ENCODE measurements at regions not wholly inside any gene's neighbourhood (a gene's known extent, or its start where the extent isn't known, plus 50 kb on each side); places are given as distances from the start of the nearest gene placed in this dataset.

- FAIRE-seq, result no peak
- Histone ChIP-seq H3K9me3 (replicated peaks; ENCODE audit: control insufficient read depth, insufficient read depth, low read depth, low read length) (no peaks in the 10 kb centered on the region), H3K27ac (ENCODE audit: extremely low read depth, low read depth, low read length) (no peak overlapping the region), H2AFZ (ENCODE audit: low read depth, low read length) (no peak overlapping the region), H3K4me2 (ENCODE audit: insufficient read depth, low read length) (no peak overlapping the region), H3K27me3 (ENCODE audit: control insufficient read depth in 2 of 2, insufficient read depth in 2 of 2, low read length in 2 of 2) (peaks cover 3 to 41% of the 10 kb centered on the region in 2 experiments; a peak in 3 of 5 replicates), H3K9ac (ENCODE audit: insufficient read depth in 1 of 2, low read depth in 2 of 2, low read length in 2 of 2) (no peak overlapping the region), H3K4me1 (replicated peaks in 1 of 2; ENCODE audit: control insufficient read depth in 2 of 2, insufficient read depth in 2 of 2, low read length in 2 of 2) (0 out of 5 replicates have a peak, but pooled peaks cover 0 to 2% of the 10 kb centered on the region in 2 experiments), H3K4me3 (no peak overlapping the region), H3K79me2 (ENCODE audit: control insufficient read depth, insufficient read depth, low read length) (no peaks in the 10 kb centered on the region), H4K20me1 (replicated peaks; ENCODE audit: control insufficient read depth, insufficient read depth, low read length) (no peaks in the 10 kb centered on the region), H3K36me3 (ENCODE audit: control insufficient read depth, insufficient read depth, low read length) (no peaks in the 10 kb centered on the region), H3K9me1 (ENCODE audit: control insufficient read depth, insufficient read depth, low read length) (no peaks in the 10 kb centered on the region)
- POLR2A ChIA-PET, result interaction anchor here (0.7 kb wide), 1 partner anchor 1642 kb away, joined by 3 read pairs; no protein-coding TSS in a partner anchor
- TF ChIP-seq RAD21 (CRISPR knock-in tag; conservative IDR thresholded peaks at IDR 0.05 in 1 of 2, IDR thresholded peaks at IDR 0.05 in 1 of 2), result peak; percentile 24 to 35
- TF ChIP-seq CHAMP1 (IDR thresholded peaks at IDR 0.05), result no peak
- TF ChIP-seq CTCF (IDR thresholded peaks at IDR 0.05 in 2 of 3, conservative IDR thresholded peaks at IDR 0.05 in 1 of 3; ENCODE audit: insufficient read depth in 2 of 3, low read depth in 1 of 3, low read length in 3 of 3), result peak in 1 of 3 experiments; percentile 20; a peak in 1 of 6 replicates
- 0 out of 2 replicates have a peak, but pooled peaks have one; percentile 21 for TF ChIP-seq REST (IDR thresholded peaks at IDR 0.05; ENCODE audit: borderline replicate concordance)
- TF ChIP-seq REST (CRISPR knock-in tag; IDR thresholded peaks at IDR 0.05; ENCODE audit: low read depth), result no peak
- intact Hi-C loops (cut with micrococcal nuclease) (loop anchor here (5.0 kb wide), 1 partner anchor 84 kb away; no protein-coding TSS in a partner anchor), in situ Hi-C loops (cut with MboI) (no loop called here)
- no peak for ATAC-seq
- CTCF ChIA-PET (ENCODE audit: low intra/inter-chr PET ratio), result no interaction called here
- no peak for DNase-seq (ENCODE audit: extremely low read depth in 1 of 4, low spot score in 3 of 4)
- no TSS peak for BruUV-seq (replicated peaks)
- WGBS (ENCODE audit: insufficient coverage, low coverage, missing lambda C conversion rate), result 0% methylated on average over 6 of the region's 6 CpGs
These were observed 131.1 kb upstream of the VRK1 start for GRCh38 chr14:96666088-96666487.

All from K562 (cell line).